ENCODE measurements at regions not wholly inside any gene's neighbourhood (a gene's known extent, or its start where the extent isn't known, plus 50 kb on each side); places are given as distances from the start of the nearest gene placed in this dataset.

DNA sequence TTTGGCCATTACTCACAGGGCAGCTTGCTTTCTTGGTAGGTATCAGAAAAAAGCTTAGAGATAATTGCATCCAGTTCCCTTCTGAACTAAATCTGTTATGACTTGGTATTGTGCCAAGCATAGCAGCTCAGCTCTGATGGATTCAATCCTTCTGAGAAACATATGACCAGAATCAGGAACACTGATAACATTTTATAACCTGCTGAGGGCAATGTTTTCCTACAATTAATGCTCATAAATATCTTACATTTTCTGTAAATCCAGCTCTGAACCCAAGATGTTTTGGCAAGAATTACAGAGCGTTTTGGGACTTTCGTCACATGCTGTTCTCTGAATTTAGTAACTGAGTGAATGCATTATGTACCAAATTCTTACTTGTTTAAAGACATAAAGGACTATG, 167.8 kb downstream of the KIF20B start:
- peaks cover 9% of the 10 kb centered on the region for H3K4me1 Mint-ChIP-seq (ENCODE audit: unreplicated experiment)
- no peak for DNase-seq (ENCODE audit: extremely low spot score, unreplicated experiment)
- H3K27ac Mint-ChIP-seq, result no peak overlapping the region
- no peaks in the 10 kb centered on the region for H3K36me3 Mint-ChIP-seq
- H3K9me3 Mint-ChIP-seq, result no peaks in the 10 kb centered on the region
- H3K27me3 Mint-ChIP-seq, result peaks cover 7% of the 10 kb centered on the region
- TF ChIP-seq CTCF (conservative IDR thresholded peaks at IDR 0.05), result no peak
- H3K4me3 Mint-ChIP-seq, result no peak overlapping the region

GRCh38 chr10:89869592-89870156, 168.3 kb downstream of the KIF20B start:
- TF ChIP-seq CTCF (conservative IDR thresholded peaks at IDR 0.05), result no peak
- no peaks in the 10 kb centered on the region for H3K36me3 Mint-ChIP-seq
- no peaks in the 10 kb centered on the region for H3K9me3 Mint-ChIP-seq
- no peak overlapping the region for H3K27ac Mint-ChIP-seq
- peaks cover 7% of the 10 kb centered on the region for H3K27me3 Mint-ChIP-seq
- H3K4me1 Mint-ChIP-seq (ENCODE audit: unreplicated experiment), result peaks cover 9% of the 10 kb centered on the region
- H3K4me3 Mint-ChIP-seq, result no peak overlapping the region
- no peak for DNase-seq (ENCODE audit: extremely low spot score, unreplicated experiment)

DNA sequence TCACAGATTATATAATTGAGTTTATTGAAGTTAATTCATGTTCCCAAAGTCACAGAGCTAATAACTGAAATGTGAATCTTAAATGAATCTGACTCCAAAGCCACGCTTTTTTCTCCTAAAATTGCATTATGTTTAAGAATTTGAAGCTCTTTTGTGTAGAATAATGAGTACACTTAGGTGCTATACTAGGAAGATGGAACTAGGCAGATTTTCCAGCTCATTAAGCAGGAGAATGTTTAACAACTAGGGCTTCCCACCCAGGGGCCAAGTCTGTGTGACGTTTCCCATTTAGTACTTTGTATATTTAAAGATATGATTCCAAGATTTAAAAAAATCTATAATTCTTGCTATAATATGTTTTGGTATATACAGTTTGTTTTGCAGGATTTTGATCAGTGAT, 169.5 kb downstream of the KIF20B start:
- Mint-ChIP-seq H3K27me3 (no peaks in the 10 kb centered on the region), H3K4me3 (no peak overlapping the region), H3K4me1 (ENCODE audit: unreplicated experiment) (peaks cover 9% of the 10 kb centered on the region), H3K27ac (no peak overlapping the region), H3K36me3 (no peaks in the 10 kb centered on the region), H3K9me3 (peaks cover 5% of the 10 kb centered on the region)
- no peak for TF ChIP-seq CTCF (conservative IDR thresholded peaks at IDR 0.05)
- no peak for DNase-seq (ENCODE audit: extremely low spot score, unreplicated experiment)

GRCh38 chr10:89873055-89873454, 171.7 kb downstream of the KIF20B start:
- DNase-seq (ENCODE audit: extremely low spot score, unreplicated experiment), result no peak
- Mint-ChIP-seq H3K9me3 (peaks cover 5% of the 10 kb centered on the region), H3K4me3 (no peak overlapping the region), H3K36me3 (no peaks in the 10 kb centered on the region), H3K27me3 (no peaks in the 10 kb centered on the region), H3K4me1 (ENCODE audit: unreplicated experiment) (peaks cover 9% of the 10 kb centered on the region), H3K27ac (no peak overlapping the region)
- no peak for TF ChIP-seq CTCF (conservative IDR thresholded peaks at IDR 0.05)

DNA sequence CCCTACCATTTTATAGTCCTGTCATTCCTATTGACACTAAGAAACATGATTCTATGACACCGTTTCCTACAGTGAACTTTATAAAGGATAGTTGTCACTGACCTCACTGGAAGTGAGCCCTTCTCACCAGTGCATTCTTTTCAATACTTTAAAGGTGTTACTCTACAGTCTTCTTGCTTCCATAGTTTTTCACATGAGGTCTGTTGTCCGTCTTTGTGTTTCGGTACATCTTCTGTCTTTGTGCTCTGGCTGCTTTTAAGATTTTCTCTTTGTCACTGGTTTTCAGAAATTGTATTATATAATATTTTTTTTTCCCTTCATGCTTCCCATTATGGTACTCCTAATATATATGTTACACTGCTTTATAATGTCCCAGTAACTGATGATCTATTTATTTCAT, 174.2 kb downstream of the KIF20B start:
- Mint-ChIP-seq H3K4me3 (no peak overlapping the region), H3K4me1 (ENCODE audit: unreplicated experiment) (no peaks in the 10 kb centered on the region)

More for the DNA sequence above, 174.2 kb downstream of the KIF20B start:
- TF ChIP-seq CTCF (conservative IDR thresholded peaks at IDR 0.05), result no peak
- no peak overlapping the region for H3K27ac Mint-ChIP-seq
- H3K27me3 Mint-ChIP-seq, result peaks cover 3% of the 10 kb centered on the region
- DNase-seq (ENCODE audit: extremely low spot score, unreplicated experiment), result no peak
- peaks cover 9% of the 10 kb centered on the region for H3K9me3 Mint-ChIP-seq
- H3K36me3 Mint-ChIP-seq, result no peaks in the 10 kb centered on the region

Data from type B pancreatic cell (in vitro differentiated cells).